ENCODE measurements at regions not wholly inside any gene's neighbourhood (a gene's known extent, or its start where the extent isn't known, plus 50 kb on each side); places are given as distances from the start of the nearest gene placed in this dataset.
"Not testable (repeated sequence)": the region's sequence is repeated elsewhere in the genome, so short reads cannot be mapped to it uniquely, and the experiment has no call there.

GRCh38 chrX:121863976-121864375 is 816.6 kb downstream of the GLUD2 start:
- no peak for DNase-seq (ENCODE audit: low read depth)

DNA sequence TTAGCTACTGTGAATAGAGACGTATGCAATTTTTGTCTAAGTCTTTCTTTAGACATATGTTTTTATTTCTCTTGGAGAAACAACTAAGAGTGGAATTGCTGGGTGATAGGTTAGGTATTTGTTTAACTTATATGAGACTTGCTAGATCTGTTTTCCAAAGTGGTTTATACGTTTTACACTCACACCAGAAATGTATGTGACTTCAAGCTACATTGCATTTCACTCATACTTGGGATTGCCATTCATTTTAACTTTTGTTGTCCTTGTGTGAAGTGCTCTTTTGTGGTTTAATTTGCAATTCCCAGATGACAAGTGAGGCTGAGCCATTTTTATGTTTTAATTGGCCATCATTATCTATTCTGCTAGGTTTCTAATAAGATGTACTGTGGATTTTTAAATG is 817.2 kb downstream of the GLUD2 start:
- no peak for DNase-seq (ENCODE audit: low read depth)

GRCh38 chrX:121869876-121870477 is 822.6 kb downstream of the GLUD2 start:
- no peak for DNase-seq (ENCODE audit: low read depth)

DNA sequence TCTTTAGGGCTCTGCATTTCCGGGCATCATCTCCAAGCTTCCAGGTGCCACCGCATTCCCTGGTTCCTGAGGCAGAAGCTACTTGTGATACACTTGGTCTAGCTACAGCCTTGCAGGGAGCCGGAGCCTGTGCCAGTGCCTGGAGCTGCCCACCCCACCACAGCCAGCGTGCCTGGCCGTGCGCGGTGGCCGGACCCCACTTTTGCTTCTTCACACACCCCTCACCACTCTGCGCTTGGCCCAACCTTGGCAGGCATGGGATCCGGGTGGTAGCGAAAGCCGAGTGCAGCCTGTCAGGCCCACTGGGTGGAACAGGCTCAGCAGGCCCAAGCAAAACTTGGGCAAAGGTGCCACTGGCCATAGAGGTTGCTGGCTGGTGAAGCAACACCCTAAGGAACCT is 823.7 kb downstream of the GLUD2 start:
- no peak for DNase-seq (ENCODE audit: low read depth)

DNA sequence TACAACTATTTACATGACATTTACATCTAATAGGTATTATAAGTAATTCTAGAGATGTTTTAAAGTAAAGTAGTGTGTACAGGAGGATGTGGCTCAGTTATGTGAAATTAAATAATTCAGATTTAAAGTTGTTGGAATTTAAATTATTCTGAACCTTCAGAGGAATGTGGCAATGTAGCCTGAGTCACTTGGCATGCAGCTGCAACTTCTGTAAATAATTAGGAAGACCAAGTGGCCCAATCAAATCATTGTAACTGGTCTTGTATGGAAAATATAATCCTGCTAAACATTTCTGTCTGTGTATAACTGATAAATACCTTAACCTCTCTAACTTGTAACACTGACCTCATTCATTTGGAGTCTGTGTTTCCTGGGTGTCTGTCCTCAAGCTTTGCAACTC is 828.9 kb downstream of the GLUD2 start:
- DNase-seq (ENCODE audit: low read depth) = no peak

- not testable (repeated sequence) for DNase-seq (ENCODE audit: low read depth)
Measured at GRCh38 chrX:121877337-121877736, 829.9 kb downstream of the GLUD2 start.

DNA sequence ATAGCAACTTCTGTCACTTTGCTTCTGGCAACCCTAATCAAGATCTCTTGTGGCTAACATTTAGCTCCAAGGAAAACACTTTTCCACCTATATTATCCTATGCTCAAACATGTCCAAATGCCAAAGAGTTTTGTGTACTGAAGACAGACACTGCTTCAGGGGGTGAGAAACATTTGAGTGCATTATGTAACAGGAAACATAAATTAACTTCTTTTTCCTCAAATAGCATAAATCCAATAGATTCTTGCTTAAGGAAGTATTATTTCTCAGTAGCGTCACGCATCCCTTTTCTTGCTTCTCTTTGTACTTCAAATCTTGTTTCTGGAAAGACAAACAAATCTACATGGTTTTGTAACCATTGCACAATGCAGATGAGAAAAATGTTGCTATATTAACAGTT is 839.1 kb downstream of the GLUD2 start:
- DNase-seq (ENCODE audit: low read depth) = no peak

DNA sequence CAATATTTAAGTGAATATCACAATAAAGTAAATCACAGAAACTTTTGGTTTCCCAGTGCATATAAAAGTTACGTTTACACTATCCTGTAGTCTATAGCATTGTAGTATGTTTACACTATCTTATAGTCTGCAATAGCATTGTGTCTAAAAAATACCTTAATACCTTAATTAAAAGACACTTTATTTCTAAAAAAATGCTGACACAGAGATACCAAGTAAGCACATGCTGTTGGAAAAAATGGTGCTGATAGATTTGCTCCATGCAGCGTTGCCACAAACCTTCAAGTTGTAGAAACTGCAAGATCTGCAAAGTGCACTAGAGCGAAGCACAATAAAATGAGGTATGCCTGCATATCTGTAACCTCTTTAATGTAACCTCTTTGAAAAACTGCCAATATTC is 847.3 kb downstream of the GLUD2 start:
- no peak for DNase-seq (ENCODE audit: low read depth)

DNA sequence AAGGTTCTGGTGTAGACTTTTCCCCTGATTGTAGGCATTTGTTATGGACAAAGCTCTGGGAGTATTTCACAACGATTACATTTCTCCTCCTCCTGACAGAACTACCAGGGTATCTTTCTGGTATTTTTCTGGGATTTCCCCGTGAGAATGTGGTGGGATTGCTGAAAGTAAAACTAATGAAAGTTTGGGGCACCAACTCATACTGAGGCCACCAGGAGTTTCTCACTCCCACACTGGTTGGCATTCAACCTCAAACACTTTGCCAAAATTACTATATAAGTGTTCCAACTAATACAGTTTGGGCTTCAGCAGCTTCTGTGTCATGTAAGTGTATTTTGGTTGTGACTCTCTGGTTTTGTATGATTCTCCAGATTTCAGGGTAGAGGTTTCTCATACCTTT is 855.1 kb downstream of the GLUD2 start:
- DNase-seq (ENCODE audit: low read depth) = no peak

DNA sequence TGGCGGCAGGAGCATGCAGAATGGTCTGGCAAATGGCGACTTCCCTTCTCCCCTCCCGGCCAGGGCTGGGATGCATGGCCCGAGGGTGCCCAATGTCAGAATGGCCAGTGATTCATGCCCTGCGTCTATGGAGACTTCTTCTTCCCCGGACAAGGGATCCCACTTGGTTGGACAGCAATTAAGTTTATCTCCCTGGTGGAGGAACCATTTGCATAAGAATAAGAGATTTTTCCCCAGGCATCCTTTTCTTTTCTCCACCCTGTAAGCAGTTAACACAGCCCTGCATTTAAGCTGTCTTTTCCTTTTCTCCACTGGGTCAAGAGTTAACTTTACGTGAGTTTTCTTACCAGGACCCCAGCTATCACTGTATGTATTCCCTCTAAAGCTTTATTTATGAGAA is 856.6 kb downstream of the GLUD2 start:
- no peak for DNase-seq (ENCODE audit: low read depth)

DNA sequence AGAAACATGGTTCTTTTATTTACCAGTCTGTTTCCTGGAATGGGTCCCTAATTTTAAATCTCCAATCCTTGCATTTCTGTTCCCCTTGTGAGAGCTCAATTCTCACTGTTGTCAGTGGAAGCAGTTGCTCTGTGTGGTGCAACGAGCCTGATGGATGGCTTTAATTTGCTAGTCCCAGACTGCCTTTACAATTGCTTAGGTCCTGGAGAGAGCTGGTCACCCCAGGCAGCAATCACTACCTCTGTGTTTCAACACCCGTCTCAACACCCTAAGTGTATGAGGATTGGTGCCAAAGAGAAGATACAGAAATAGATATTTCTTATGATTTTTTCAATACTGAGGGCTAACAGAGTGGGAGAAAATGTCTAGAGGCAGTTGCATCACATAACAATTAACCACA is 873.8 kb downstream of the GLUD2 start:
- no peak for DNase-seq (ENCODE audit: low read depth)

GRCh38 chrX:121931567-121931966 is 884.2 kb downstream of the GLUD2 start:
- DNase-seq (ENCODE audit: low read depth) = no peak

DNA sequence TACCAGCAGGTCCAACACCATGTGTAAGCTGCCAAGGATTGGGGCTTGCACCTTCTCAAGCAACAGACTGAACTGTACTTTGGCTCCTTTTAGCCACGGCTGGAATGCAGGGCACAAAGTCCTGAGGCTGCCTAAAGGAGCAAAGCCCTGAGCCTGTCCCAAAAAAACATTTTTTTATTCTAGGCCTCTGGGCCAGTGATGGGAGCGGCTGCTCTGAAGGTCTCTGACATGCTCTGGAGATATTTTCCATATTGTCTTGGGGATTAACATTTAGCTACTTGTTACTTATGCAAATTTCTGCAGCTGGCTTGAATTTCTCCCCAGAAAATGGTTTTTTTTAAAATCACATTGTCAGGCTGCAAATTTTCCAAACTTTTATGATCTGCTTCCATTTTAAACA is 885.3 kb downstream of the GLUD2 start:
- DNase-seq (ENCODE audit: low read depth) = no peak

DNA sequence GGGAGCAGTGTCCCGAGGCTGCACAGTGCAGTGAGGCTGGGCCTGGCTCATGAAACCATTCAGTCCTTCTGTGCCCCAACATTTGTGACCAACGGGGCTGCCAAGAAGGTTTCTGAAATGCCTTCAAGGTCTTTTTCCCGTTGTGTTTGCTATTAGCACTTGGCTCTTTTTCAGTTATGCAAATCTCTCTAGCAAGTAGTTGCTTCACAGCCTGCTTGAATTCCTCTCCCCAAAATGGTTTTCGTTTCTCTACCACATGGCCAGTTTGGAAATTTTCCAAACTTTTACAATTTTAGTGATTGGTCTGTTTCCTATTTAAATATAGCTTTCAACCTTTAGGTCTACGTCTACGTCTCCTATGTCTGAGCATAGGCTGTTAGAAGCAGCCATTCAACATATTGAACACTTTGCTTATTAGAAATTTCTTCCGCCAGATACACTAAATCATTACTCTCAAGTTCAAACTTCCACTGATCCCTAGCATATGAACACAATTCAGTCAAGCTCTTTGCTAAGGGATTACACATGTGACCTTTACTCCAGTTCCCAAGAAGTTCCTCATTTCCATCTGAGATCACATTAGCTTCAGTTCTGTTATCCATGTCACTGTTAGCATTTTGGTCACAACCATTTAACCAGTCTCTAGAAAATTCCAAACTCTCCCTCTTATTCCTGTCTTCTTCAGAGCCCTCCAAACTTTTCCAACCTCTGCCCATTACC is 901.8 kb downstream of the GLUD2 start:
- no peak for DNase-seq (ENCODE audit: low read depth)

GRCh38 chrX:121958886-121959285 is 911.5 kb downstream of the GLUD2 start:
- no peak for DNase-seq (ENCODE audit: low read depth)

DNA sequence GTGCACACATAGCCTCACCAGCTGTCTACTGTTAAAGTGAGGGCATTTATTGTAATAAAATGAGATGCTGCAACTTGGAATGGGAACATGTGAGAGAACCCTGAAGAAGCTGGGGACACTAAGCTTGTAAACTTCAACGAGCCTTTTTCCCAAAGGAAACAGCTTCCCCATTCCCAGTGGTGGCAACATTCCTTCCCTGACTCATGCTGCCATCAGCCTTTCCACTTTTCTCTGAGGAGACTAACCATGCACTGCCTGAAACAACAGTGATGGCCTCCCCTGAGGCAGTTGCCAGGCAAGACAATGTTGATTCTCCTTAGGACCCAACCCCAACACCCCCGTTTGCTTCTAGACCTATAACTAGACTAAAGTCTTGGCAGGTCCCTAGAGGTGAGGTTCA is 928.3 kb downstream of the GLUD2 start:
- no peak for DNase-seq (ENCODE audit: low read depth)

GRCh38 chrX:121987163-121987562 is 939.8 kb downstream of the GLUD2 start:
- DNase-seq (ENCODE audit: low read depth) = no peak

- DNase-seq (ENCODE audit: low read depth) = no peak
Measured at GRCh38 chrX:121987835-121988234, 940.4 kb downstream of the GLUD2 start.

DNA sequence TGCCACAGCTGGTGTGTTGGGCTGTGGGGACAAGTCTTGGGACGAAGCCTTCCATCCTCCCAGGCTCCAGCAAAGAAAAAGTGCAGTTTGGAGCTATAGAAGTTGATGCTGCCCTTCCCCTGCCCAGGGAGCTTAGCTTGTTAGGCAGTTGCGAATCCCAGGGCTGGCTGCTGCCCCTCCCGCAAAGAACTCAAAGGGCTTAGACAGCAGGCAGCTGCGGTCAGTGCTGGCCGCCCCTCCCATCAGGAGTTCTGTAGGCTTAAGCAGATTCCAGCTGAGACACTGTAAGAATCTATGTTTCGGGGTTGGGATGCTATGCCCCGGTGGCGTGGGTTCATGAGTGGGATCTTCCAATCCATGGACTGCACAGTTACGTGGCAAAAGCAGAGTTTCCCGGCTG is 956.7 kb downstream of the GLUD2 start:
- no peak for DNase-seq (ENCODE audit: low read depth)

DNA sequence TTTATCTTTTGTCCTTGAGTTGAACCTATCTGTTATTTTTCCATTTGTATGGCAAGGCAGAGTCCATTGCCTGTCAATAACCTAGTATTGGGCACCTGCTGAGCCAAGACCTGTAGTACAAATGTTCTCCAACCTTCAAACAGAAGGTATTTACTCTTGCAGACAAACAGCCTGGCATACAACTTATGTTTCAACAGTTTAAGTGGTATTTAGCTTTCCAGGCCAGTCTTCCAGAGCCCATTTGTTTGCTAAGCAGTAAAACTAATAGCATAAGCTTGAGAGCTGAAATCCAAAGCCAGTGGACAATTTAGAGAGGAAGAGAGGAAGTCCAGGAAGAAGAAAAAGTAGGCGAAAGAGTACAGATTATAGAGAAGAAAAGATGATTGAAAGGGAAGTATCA is 979.3 kb downstream of the GLUD2 start:
- DNase-seq (ENCODE audit: low read depth) = no peak

DNA sequence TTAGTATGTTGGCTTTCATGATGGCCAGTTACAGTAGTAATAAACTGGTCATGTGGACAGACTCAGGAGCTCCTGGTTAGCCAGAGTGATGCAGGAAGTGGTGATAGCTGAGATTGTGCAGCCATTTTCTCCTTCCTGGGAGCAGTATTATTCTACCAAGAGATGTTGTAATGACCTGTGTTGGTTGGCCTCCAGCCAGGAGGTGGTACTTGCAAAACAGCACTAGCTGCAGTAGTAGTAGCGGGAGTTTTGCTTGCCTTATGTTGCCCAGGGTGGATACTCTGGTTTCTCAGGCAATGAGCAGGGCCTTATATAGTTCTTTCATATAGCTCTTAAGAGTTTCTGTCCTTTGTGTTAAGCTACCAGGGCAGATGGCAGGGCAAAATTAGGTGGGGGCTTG is 998.8 kb downstream of the GLUD2 start:
- no peak for DNase-seq (ENCODE audit: low read depth)

DNA sequence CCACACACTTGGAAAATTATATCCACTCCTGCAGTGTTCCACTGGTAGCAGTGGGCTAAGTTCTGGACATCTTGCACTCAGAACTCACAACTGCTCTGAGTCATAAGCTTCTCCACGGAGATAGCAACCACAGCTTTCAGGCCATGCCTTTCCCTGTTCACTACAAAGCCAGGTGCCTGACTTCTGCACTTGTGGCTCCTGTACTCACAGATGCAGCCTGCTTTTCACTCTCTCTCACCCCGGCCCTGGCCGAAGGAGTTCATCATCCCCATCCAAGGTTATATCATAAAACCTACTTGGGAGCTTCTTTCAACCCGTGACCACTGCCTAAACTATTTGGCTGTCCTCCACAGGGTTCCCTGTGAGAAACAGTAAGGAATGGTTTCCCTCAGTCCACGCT is 999.4 kb downstream of the GLUD2 start:
- DNase-seq (ENCODE audit: low read depth) = no peak

GRCh38 chrX:122047261-122047660 is 999.9 kb downstream of the GLUD2 start:
- no peak for DNase-seq (ENCODE audit: low read depth)

DNA sequence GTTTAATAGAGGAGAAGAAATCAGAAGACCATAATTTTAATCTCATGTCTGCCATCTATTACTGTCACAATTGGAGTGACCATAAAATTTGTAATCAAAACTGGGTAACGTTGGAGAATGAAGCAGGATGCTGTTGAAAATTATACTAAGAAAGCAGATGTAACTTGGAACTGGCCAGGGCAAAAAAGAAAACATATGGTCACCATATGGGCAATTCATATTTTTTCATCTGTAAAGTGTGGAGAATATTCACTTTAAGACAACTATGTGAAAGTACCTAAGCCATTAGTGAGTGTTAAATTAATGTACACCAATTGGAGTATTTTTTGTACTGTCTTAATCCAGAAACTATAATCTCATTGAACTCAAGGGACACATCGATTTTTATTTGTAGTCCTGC is 1008.0 kb downstream of the GLUD2 start:
- DNase-seq (ENCODE audit: low read depth) = no peak
